H9 (cell line): ENCODE measurements at regions not wholly inside any gene's neighbourhood (a gene's known extent, or its start where the extent isn't known, plus 50 kb on each side); places are given as distances from the start of the nearest gene placed in this dataset.

Experiments used
- DNase-seq: peaks from one replicate; pipeline ENCODE4 v3.0.0-alpha.2; 2017
- H2AFZ ChIP-seq: one replicate; pipeline ENCODE4 v1.6.1; 2013; ENCODE audit warnings: mild to moderate bottlenecking, low read length, control low read depth, moderate library complexity
- H2AK5ac ChIP-seq: 2 replicates; pipeline ENCODE4 v1.6.1; 2013; ENCODE audit warnings: low read length, control low read depth, mixed read lengths; ENCODE audit not compliant: insufficient read length
- H2BK120ac ChIP-seq: one replicate; pipeline ENCODE4 v1.6.1; 2013; ENCODE audit warnings: low read depth, mild to moderate bottlenecking, low read length, control low read depth, inconsistent platforms; ENCODE audit not compliant: poor library complexity, severe bottlenecking
- H2BK12ac ChIP-seq: 2 replicates; pipeline ENCODE4 v1.6.1; 2013; ENCODE audit warnings: low read length, control low read depth, mixed read lengths, low read depth; ENCODE audit not compliant: insufficient read length
- H2BK15ac ChIP-seq: 2 replicates; pipeline ENCODE4 v1.6.1; 2013; ENCODE audit warnings: low read depth, low read length, control low read depth
- H2BK20ac ChIP-seq: one replicate; pipeline ENCODE4 v1.6.1; 2013; ENCODE audit warnings: low read depth, mild to moderate bottlenecking, low read length, control low read depth, inconsistent platforms; ENCODE audit not compliant: poor library complexity, severe bottlenecking
- H2BK5ac ChIP-seq: 2 replicates; pipeline ENCODE4 v1.6.1; 2013; ENCODE audit warnings: low read length, control low read depth, mixed read lengths; ENCODE audit not compliant: insufficient read length
- H3K14ac ChIP-seq: 2 replicates; pipeline ENCODE4 v1.6.1; 2013; ENCODE audit warnings: low read length, control low read depth; ENCODE audit not compliant: insufficient read depth
- H3K18ac ChIP-seq: 2 replicates; pipeline ENCODE4 v1.6.1; 2013; ENCODE audit warnings: low read depth, mild to moderate bottlenecking, mixed read lengths, low read length, control low read depth; ENCODE audit not compliant: insufficient read length
- H3K23ac ChIP-seq: 2 replicates; pipeline ENCODE4 v1.6.1; 2013; ENCODE audit warnings: low read length, control low read depth, mixed read lengths, low read depth; ENCODE audit not compliant: insufficient read length
- H3K23me2 ChIP-seq: 2 replicates; pipeline ENCODE4 v1.6.1; 2013; ENCODE audit warnings: low read depth, mild to moderate bottlenecking, mixed read lengths, low read length, control low read depth; ENCODE audit not compliant: insufficient read length, poor library complexity, severe bottlenecking
- H3K27ac ChIP-seq: 2 replicates; pipeline ENCODE4 v1.5.1; 2013; ENCODE audit warnings: low read length, control low read depth, mixed read lengths, low read depth; ENCODE audit not compliant: insufficient read length
- H3K27me3 ChIP-seq: 2 replicates; pipeline ENCODE4 v1.6.1; 2013; ENCODE audit warnings: low read length, control low read depth, inconsistent platforms; ENCODE audit not compliant: insufficient read depth
- H3K4ac ChIP-seq: 2 replicates; pipeline ENCODE4 v1.6.1; 2013; ENCODE audit warnings: low read depth, mild to moderate bottlenecking, control low read depth, inconsistent platforms, low read length, moderate library complexity
- H3K4me1 ChIP-seq: 2 replicates; pipeline ENCODE4 v1.6.1; 2013; ENCODE audit warnings: low read length, control low read depth, inconsistent platforms; ENCODE audit not compliant: insufficient read depth
- H3K4me2 ChIP-seq: 2 replicates; pipeline ENCODE4 v1.6.1; 2013; ENCODE audit warnings: low read length, control low read depth, mixed read lengths; ENCODE audit not compliant: insufficient read length, insufficient read depth
- H3K56ac ChIP-seq: 2 replicates; pipeline ENCODE4 v1.6.1; 2013; ENCODE audit warnings: low read depth, mild to moderate bottlenecking, mixed read lengths, low read length, control low read depth; ENCODE audit not compliant: insufficient read length
- H3K79me1 ChIP-seq: 2 replicates; pipeline ENCODE4 v1.6.1; 2013; ENCODE audit warnings: low read depth, mild to moderate bottlenecking, moderate library complexity, low read length, control low read depth, inconsistent platforms; ENCODE audit not compliant: insufficient read depth, poor library complexity, severe bottlenecking
- H3K79me2 ChIP-seq: 2 replicates; pipeline ENCODE4 v1.6.1; 2013; ENCODE audit warnings: low read length, control low read depth, inconsistent platforms; ENCODE audit not compliant: insufficient read depth
- H3K9ac ChIP-seq: 2 replicates; pipeline ENCODE4 v1.6.1; 2013; ENCODE audit warnings: low read length, control low read depth, mixed read lengths; ENCODE audit not compliant: insufficient read length; ENCODE audit errors: extremely low read depth
- H3K9me3 ChIP-seq: one replicate; pipeline ENCODE4 v1.6.1; 2013; ENCODE audit warnings: low read depth, low read length, inconsistent platforms; ENCODE audit not compliant: control insufficient read depth
- H3T11ph ChIP-seq: one replicate; pipeline ENCODE4 v1.6.1; 2013; ENCODE audit warnings: mild to moderate bottlenecking, low read length, control low read depth, inconsistent platforms
- H4K20me1 ChIP-seq: one replicate; pipeline ENCODE4 v1.6.1; 2013; ENCODE audit not compliant: control insufficient read depth, insufficient read length, insufficient read depth
- H4K5ac ChIP-seq: 2 replicates; pipeline ENCODE4 v1.6.1; 2013; ENCODE audit warnings: low read depth, mild to moderate bottlenecking, mixed read lengths, low read length, control low read depth; ENCODE audit not compliant: insufficient read length
- H4K8ac ChIP-seq: replicated peaks from 2 replicates; pipeline ENCODE4 v1.6.1; 2013; ENCODE audit warnings: low read length, control low read depth, mixed read lengths, low read depth; ENCODE audit not compliant: insufficient read length
- H4K91ac ChIP-seq: 2 replicates; pipeline ENCODE4 v1.6.1; 2013; ENCODE audit warnings: low read depth, mild to moderate bottlenecking, moderate library complexity, mixed read lengths, low read length, control low read depth; ENCODE audit not compliant: insufficient read length
- H3K27ac Mint-ChIP-seq, 3 experiments: 2 replicates in 2 of 3; 3 replicates in 1 of 3; pipeline ENCODE4 v1.8.0; 2020 to 2021; ENCODE audit warnings: mixed read lengths in 3 of 3, mild to moderate bottlenecking in 1 of 3, moderate library complexity in 1 of 3
- H3K27me3 Mint-ChIP-seq: 2 replicates; pipeline ENCODE4 v1.8.0; 2021; ENCODE audit warnings: low read depth, mild to moderate bottlenecking, moderate library complexity, mixed read lengths
- H3K36me3 Mint-ChIP-seq, 3 experiments: 2 replicates in 2 of 3; 3 replicates in 1 of 3; pipeline ENCODE4 v1.8.0; 2020 to 2021; ENCODE audit warnings: low read depth in 3 of 3, mixed read lengths in 3 of 3; ENCODE audit not compliant: insufficient read depth in 1 of 3
- H3K4me1 Mint-ChIP-seq, 2 experiments: 2 replicates each; pipeline ENCODE4 v1.8.0; 2020; ENCODE audit warnings: mixed read lengths in 2 of 2
- H3K4me3 Mint-ChIP-seq, 2 experiments: 2 replicates in 1 of 2; 3 replicates in 1 of 2; pipeline ENCODE4 v1.8.0; 2020 to 2021; ENCODE audit warnings: mild to moderate bottlenecking in 2 of 2, mixed read lengths in 2 of 2, moderate library complexity in 1 of 2
- H3K9me3 Mint-ChIP-seq, 2 experiments: 2 replicates in 1 of 2; 3 replicates in 1 of 2; pipeline ENCODE4 v1.8.0; 2020; ENCODE audit warnings: mild to moderate bottlenecking in 2 of 2, mixed read lengths in 2 of 2, moderate library complexity in 1 of 2
- WGBS: extraction: QIAGEN DNeasy Blood & Tissue Kit; methylation state at CpG from one replicate; pipeline ENCODE4 v1.1.7; 2013; ENCODE audit warnings: missing lambda C conversion rate, low lambda C conversion rate, mixed read lengths; ENCODE audit not compliant: insufficient read length; ENCODE audit errors: extremely low coverage; 5-methylcytosine and 5-hydroxymethylcytosine counted together
- TF ChIP-seq, protein P1 (sequence below): fragments of 200-600 bp; sonication (generic); conservative IDR thresholded peaks from 3 replicates; pipeline ENCODE4 v1.8.0; 2021; ENCODE audit warnings: antibody characterized with exemption, mild to moderate bottlenecking

DNA sequence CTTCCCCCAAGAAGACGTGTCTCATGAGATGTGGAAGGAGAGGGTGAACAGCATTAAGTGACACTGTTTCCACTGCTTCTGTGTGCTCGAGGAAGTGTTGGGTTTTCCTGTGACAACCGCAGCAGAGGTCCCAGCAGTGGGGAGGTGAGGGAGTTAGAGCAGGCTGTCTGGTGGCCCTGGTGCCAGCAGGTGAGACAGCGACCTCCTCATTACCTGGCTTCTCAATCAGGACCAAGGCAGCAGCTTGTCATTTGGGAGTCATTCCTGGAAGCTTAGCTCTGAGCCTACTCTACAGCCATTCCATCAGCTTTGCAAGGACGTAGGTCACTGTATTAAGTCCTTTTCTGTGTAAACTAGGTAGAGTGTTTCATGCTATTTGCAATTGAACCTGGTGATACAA is 63.3 kb upstream of the RGMA start:
- H3K27ac ChIP-seq: no peak overlapping the region
- no peak overlapping the region for H2BK15ac ChIP-seq
- Mint-ChIP-seq H3K36me3 (peaks cover 2 to 9% (median 3%) of the 10 kb centered on the region in 3 experiments; a peak in 4 of 7 replicates), H3K27ac (0 out of 7 replicates have a peak overlapping the region, but pooled peaks of 1 of the 3 experiments have one; percentile 22), H3K9me3 (peaks cover 5% of the 10 kb centered on the region in 2 experiments), H3K4me1 (peaks cover 28 to 29% of the 10 kb centered on the region in 2 experiments), H3K27me3 (peaks cover 2% of the 10 kb centered on the region), H3K4me3 (no peak overlapping the region)
- no peaks in the 10 kb centered on the region for H3K9me3 ChIP-seq
- H3K4me2 ChIP-seq: no peak overlapping the region
- no peaks in the 10 kb centered on the region for H3K79me1 ChIP-seq
- no peak overlapping the region for H3K23ac ChIP-seq
- H3K4me1 ChIP-seq: peaks cover 6% of the 10 kb centered on the region; the same call in 1 of the 2 replicates
- H3T11ph ChIP-seq: no peak overlapping the region
- TF ChIP-seq, protein P1, sequence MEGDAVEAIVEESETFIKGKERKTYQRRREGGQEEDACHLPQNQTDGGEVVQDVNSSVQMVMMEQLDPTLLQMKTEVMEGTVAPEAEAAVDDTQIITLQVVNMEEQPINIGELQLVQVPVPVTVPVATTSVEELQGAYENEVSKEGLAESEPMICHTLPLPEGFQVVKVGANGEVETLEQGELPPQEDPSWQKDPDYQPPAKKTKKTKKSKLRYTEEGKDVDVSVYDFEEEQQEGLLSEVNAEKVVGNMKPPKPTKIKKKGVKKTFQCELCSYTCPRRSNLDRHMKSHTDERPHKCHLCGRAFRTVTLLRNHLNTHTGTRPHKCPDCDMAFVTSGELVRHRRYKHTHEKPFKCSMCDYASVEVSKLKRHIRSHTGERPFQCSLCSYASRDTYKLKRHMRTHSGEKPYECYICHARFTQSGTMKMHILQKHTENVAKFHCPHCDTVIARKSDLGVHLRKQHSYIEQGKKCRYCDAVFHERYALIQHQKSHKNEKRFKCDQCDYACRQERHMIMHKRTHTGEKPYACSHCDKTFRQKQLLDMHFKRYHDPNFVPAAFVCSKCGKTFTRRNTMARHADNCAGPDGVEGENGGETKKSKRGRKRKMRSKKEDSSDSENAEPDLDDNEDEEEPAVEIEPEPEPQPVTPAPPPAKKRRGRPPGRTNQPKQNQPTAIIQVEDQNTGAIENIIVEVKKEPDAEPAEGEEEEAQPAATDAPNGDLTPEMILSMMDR: no peak
- H3K79me2 ChIP-seq: no peaks in the 10 kb centered on the region
- no peak overlapping the region for H2BK12ac ChIP-seq
- no peak overlapping the region for H3K4ac ChIP-seq
- no peaks in the 10 kb centered on the region for H4K20me1 ChIP-seq
- H3K27me3 ChIP-seq: no peaks in the 10 kb centered on the region
- H3K9ac ChIP-seq: no peak overlapping the region
- no peak overlapping the region for H2BK120ac ChIP-seq
- no peak overlapping the region for H4K91ac ChIP-seq
- no CpG with 5 or more reads among the region's 5 CpGs for WGBS
- H4K5ac ChIP-seq: no peak overlapping the region
- no peak for DNase-seq
- H3K14ac ChIP-seq: no peak overlapping the region; the same call in 1 of the 2 replicates
- H3K18ac ChIP-seq: no peak overlapping the region
- H3K56ac ChIP-seq: no peak overlapping the region
- H2BK5ac ChIP-seq: no peak overlapping the region
- no peak overlapping the region for H4K8ac ChIP-seq
- H3K23me2 ChIP-seq: no peaks in the 10 kb centered on the region
- H2AFZ ChIP-seq: no peak overlapping the region
- H2AK5ac ChIP-seq: no peak overlapping the region
- no peak overlapping the region for H2BK20ac ChIP-seq
